ENCODE measurements at regions not wholly inside any gene's neighbourhood (a gene's known extent, or its start where the extent isn't known, plus 50 kb on each side); places are given as distances from the start of the nearest gene placed in this dataset.
A peak's percentile ranks its signal among the peaks of the same experiment; 100 is the strongest.

DNA sequence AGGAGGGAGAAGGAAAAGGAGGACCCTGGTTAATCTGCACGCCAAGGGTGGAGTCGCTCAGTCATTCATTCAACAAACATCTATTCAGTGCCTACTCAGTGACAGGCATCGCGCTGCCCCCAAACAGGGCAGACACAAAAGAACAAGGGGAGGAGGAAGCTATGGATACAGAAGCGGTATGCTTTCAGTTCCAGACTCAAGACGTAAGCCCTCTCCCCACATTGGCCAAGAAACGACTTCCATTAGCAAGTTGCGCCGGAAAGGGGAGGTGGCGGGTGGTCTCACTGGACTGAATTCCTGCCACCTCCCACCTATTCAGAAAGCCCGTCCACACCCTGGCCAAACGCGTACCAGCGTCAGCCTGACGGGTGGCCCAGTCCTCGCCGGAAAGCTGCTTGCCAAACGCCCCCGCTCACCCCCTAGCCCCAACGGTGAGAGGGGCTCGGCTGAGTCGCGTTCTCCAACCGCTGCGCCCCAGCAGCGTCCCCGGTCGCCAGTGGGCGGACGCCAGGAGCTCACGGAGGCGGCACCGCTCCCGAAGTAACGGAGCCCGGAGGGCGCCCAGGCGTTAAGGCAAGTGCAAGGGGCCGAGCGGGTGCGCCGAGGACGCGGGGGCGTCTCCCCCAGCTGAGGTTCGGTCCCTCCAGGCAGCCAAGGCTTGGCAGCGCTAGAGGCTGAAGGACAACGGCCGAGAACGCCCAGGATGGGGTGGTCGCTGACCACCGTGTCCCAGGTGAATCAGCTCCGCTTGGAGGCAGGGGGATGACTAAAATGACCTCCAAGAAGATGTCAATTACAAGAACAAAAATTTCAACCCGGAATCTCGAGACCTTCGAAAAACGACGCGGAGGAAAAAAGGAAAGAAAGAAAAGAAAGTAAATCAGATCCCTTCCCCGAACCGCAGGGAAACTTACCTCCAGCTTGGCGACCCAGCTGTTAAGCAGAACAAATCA lies 470.7 kb downstream of the SOX9 start:
- TF ChIP-seq EZH2phosphoT487 (conservative IDR thresholded peaks at IDR 0.05; ENCODE audit: low read length) = no peak
- TF ChIP-seq, protein P1, sequence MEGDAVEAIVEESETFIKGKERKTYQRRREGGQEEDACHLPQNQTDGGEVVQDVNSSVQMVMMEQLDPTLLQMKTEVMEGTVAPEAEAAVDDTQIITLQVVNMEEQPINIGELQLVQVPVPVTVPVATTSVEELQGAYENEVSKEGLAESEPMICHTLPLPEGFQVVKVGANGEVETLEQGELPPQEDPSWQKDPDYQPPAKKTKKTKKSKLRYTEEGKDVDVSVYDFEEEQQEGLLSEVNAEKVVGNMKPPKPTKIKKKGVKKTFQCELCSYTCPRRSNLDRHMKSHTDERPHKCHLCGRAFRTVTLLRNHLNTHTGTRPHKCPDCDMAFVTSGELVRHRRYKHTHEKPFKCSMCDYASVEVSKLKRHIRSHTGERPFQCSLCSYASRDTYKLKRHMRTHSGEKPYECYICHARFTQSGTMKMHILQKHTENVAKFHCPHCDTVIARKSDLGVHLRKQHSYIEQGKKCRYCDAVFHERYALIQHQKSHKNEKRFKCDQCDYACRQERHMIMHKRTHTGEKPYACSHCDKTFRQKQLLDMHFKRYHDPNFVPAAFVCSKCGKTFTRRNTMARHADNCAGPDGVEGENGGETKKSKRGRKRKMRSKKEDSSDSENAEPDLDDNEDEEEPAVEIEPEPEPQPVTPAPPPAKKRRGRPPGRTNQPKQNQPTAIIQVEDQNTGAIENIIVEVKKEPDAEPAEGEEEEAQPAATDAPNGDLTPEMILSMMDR (IDR thresholded peaks at IDR 0.05; ENCODE audit: insufficient read depth, low read length, poor library complexity, severe bottlenecking) = no peak
- H3K9me2 ChIP-seq (replicated peaks; ENCODE audit: insufficient read depth, low read length) = no peaks in the 10 kb centered on the region
- H3F3A ChIP-seq (ENCODE audit: insufficient read depth) = no peaks in the 10 kb centered on the region
- H3K36me3 ChIP-seq (ENCODE audit: low read length) = no peaks in the 10 kb centered on the region
- H3K4me3 ChIP-seq (ENCODE audit: insufficient read depth, low read length, poor library complexity, severe bottlenecking) = peak overlapping the region; percentile 38
- no peaks in the 10 kb centered on the region for H3K9me3 ChIP-seq (ENCODE audit: insufficient read depth, low read length)
- peak overlapping the region; percentile 37 for H3K4me2 ChIP-seq (ENCODE audit: low read depth, low read length, poor library complexity, severe bottlenecking)
- H2AFZ ChIP-seq (ENCODE audit: low read depth, low read length, severe bottlenecking) = no peak overlapping the region
- no peak overlapping the region for H3K9ac ChIP-seq (ENCODE audit: low read length)
- H3K79me2 ChIP-seq (ENCODE audit: insufficient read depth, low read length) = no peaks in the 10 kb centered on the region
- no peaks in the 10 kb centered on the region for H3K27me3 ChIP-seq (ENCODE audit: low read length)
- no peaks in the 10 kb centered on the region for H4K20me1 ChIP-seq (ENCODE audit: low read depth, low read length)
- no peak overlapping the region for H3K27ac ChIP-seq (ENCODE audit: low read depth, low read length)

- H3F3A ChIP-seq (ENCODE audit: insufficient read depth) = no peaks in the 10 kb centered on the region
- H3K9me3 ChIP-seq (ENCODE audit: insufficient read depth, low read length) = no peaks in the 10 kb centered on the region
- H4K20me1 ChIP-seq (ENCODE audit: low read depth, low read length) = no peaks in the 10 kb centered on the region
- no peaks in the 10 kb centered on the region for H3K27me3 ChIP-seq (ENCODE audit: low read length)
- H3K9me2 ChIP-seq (replicated peaks; ENCODE audit: insufficient read depth, low read length) = no peaks in the 10 kb centered on the region
- TF ChIP-seq EZH2phosphoT487 (conservative IDR thresholded peaks at IDR 0.05; ENCODE audit: low read length) = no peak
- TF ChIP-seq, protein P1 (IDR thresholded peaks at IDR 0.05; ENCODE audit: insufficient read depth, low read length, poor library complexity, severe bottlenecking) = no peak
- no peak overlapping the region for H2AFZ ChIP-seq (ENCODE audit: low read depth, low read length, severe bottlenecking)
- H3K27ac ChIP-seq (ENCODE audit: low read depth, low read length) = no peak overlapping the region
- H3K9ac ChIP-seq (ENCODE audit: low read length) = no peak overlapping the region
- peak overlapping the region; percentile 37 for H3K4me2 ChIP-seq (ENCODE audit: low read depth, low read length, poor library complexity, severe bottlenecking)
- H3K79me2 ChIP-seq (ENCODE audit: insufficient read depth, low read length) = no peaks in the 10 kb centered on the region
- H3K36me3 ChIP-seq (ENCODE audit: low read length) = no peaks in the 10 kb centered on the region
- H3K4me3 ChIP-seq (ENCODE audit: insufficient read depth, low read length, poor library complexity, severe bottlenecking) = peak overlapping the region; percentile 38
These were observed 471.6 kb downstream of the SOX9 start for GRCh38 chr17:72592242-72592966.

- Histone ChIP-seq H3K4me2 (ENCODE audit: low read depth, low read length, poor library complexity, severe bottlenecking) (no peak overlapping the region), H3K36me3 (ENCODE audit: low read length) (no peaks in the 10 kb centered on the region), H3F3A (ENCODE audit: insufficient read depth) (no peaks in the 10 kb centered on the region), H3K27me3 (ENCODE audit: low read length) (no peaks in the 10 kb centered on the region), H3K27ac (ENCODE audit: low read depth, low read length) (no peak overlapping the region), H4K20me1 (ENCODE audit: low read depth, low read length) (no peaks in the 10 kb centered on the region), H3K9me3 (ENCODE audit: insufficient read depth, low read length) (no peaks in the 10 kb centered on the region), H3K79me2 (ENCODE audit: insufficient read depth, low read length) (no peaks in the 10 kb centered on the region), H3K4me3 (ENCODE audit: insufficient read depth, low read length, poor library complexity, severe bottlenecking) (no peak overlapping the region), H3K9ac (ENCODE audit: low read length) (no peak overlapping the region), H3K9me2 (replicated peaks; ENCODE audit: insufficient read depth, low read length) (no peaks in the 10 kb centered on the region), H2AFZ (ENCODE audit: low read depth, low read length, severe bottlenecking) (no peak overlapping the region)
- TF ChIP-seq EZH2phosphoT487 (conservative IDR thresholded peaks at IDR 0.05; ENCODE audit: low read length) = no peak
- TF ChIP-seq, protein P1 (IDR thresholded peaks at IDR 0.05; ENCODE audit: insufficient read depth, low read length, poor library complexity, severe bottlenecking) = no peak
These were observed 472.1 kb downstream of the SOX9 start for GRCh38 chr17:72592967-72593325.
